PFSK-1 (cell line): ENCODE measurements at regions not wholly inside any gene's neighbourhood (a gene's known extent, or its start where the extent isn't known, plus 50 kb on each side); places are given as distances from the start of the nearest gene placed in this dataset.

Experiments
- POLR2AphosphoS5 ChIP-seq: IDR thresholded peaks from 2 replicates; pipeline ENCODE4 v1.6.1; 2012; ENCODE audit warnings: low read depth, mild to moderate bottlenecking, control low read depth, low read length, moderate library complexity
- SIN3A ChIP-seq: IDR thresholded peaks from 2 replicates; pipeline ENCODE4 v1.6.1; 2012; ENCODE audit warnings: mild to moderate bottlenecking, low read length, moderate library complexity, borderline replicate concordance; ENCODE audit not compliant: insufficient read depth

GRCh38 chr3:88876724-88877123, 230.7 kb upstream of the EPHA3 start:
- TF ChIP-seq SIN3A, result no peak
- no peak for TF ChIP-seq POLR2AphosphoS5
